ENCODE measurements at regions not wholly inside any gene's neighbourhood (a gene's known extent, or its start where the extent isn't known, plus 50 kb on each side); places are given as distances from the start of the nearest gene placed in this dataset.

DNA sequence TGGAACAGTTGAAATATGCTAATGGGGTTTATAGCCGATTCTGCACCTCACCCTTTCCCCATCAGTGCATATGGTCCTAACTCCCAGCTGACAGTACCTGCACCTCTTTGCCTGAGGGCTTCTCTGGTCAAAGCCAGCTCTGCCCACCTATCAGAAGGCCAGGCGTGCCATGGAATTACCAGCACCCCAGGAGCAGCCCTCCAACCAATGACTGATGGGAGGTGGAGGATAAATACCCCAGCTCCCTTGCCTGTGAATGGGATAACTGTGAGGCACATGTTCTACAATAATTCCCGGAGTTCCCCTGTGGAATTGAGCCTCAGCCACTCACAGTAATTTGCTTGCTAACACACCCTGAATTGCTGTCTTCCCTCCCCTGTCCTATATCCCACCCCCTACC, 572.0 kb downstream of the BCOR start:
- Histone ChIP-seq H3K9me3 (no peaks in the 10 kb centered on the region), H3K27ac (no peak overlapping the region), H3K27me3 (no peaks in the 10 kb centered on the region), H3K4me3 (no peak overlapping the region), H3K36me3 (no peaks in the 10 kb centered on the region), H3K4me1 (no peaks in the 10 kb centered on the region)
- intact Hi-C loops (cut with DNase I; ENCODE audit: low total_unique reads), result no loop called here
- DNase-seq, result no peak
- no peak for TF ChIP-seq POLR2A (IDR thresholded peaks at IDR 0.05)
- TF ChIP-seq, protein P1, sequence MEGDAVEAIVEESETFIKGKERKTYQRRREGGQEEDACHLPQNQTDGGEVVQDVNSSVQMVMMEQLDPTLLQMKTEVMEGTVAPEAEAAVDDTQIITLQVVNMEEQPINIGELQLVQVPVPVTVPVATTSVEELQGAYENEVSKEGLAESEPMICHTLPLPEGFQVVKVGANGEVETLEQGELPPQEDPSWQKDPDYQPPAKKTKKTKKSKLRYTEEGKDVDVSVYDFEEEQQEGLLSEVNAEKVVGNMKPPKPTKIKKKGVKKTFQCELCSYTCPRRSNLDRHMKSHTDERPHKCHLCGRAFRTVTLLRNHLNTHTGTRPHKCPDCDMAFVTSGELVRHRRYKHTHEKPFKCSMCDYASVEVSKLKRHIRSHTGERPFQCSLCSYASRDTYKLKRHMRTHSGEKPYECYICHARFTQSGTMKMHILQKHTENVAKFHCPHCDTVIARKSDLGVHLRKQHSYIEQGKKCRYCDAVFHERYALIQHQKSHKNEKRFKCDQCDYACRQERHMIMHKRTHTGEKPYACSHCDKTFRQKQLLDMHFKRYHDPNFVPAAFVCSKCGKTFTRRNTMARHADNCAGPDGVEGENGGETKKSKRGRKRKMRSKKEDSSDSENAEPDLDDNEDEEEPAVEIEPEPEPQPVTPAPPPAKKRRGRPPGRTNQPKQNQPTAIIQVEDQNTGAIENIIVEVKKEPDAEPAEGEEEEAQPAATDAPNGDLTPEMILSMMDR (IDR thresholded peaks at IDR 0.05), result no peak

DNA sequence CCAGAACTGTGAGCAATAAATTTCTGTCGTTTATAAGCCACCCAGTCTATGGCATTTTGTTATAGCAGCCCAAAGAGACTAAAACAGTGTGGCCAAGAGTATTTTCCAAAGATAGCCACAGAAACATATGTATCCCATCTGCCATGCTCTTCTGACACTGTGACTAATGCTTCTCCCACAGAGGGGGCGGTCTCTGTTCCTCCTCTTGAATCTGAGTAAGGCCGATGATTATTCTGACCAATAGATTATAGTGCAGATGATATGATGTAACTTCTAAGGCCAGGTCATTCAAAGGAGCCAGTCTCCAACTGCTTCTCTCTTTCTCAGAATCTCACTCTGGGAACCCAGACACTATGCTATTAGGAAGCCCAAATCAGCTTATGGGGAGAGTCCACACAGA, 570.7 kb downstream of the BCOR start:
- H3K27me3 ChIP-seq, result no peaks in the 10 kb centered on the region
- TF ChIP-seq, protein P1 (IDR thresholded peaks at IDR 0.05), result no peak
- TF ChIP-seq POLR2A (IDR thresholded peaks at IDR 0.05), result no peak
- H3K27ac ChIP-seq, result no peak overlapping the region
- no peaks in the 10 kb centered on the region for H3K9me3 ChIP-seq
- H3K4me3 ChIP-seq, result no peak overlapping the region
- H3K4me1 ChIP-seq, result no peaks in the 10 kb centered on the region
- no peaks in the 10 kb centered on the region for H3K36me3 ChIP-seq
- intact Hi-C loops (cut with DNase I; ENCODE audit: low total_unique reads), result no loop called here
- no peak for DNase-seq

DNA sequence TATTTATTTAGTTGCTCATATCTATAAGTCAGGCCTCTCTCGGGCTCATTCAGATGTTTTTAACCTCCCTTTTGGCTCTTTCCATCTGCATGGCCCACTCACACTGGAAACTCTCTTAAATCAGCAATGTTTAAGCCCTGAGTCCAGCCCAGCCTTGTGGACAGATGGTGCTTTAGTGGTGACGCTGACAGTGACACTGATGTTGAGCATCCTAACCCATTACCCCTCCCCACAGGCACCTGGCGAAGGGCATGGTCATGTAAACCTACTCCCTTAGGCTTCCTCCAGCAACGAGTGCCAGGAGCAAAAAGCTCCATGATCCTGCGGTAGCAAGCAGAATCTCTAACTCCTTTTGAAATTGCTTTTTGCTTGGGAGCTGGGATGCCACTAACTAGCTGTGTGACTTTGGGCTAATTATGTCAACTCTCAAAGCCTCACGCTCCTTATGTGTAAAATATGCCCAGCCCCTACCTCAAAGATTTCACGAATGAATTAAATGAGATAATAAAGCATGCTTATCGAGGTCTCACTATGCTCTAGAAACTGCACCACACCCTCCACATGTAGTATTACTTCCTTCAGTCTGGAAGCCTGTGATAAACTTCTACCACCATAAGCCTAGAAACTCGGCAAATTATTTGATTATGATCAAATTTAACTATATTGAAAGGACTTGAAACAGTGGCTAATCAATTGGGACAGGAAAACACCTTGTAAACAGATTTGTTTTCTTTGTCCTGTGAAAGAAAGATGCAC, 569.4 kb downstream of the BCOR start:
- H3K27me3 ChIP-seq, result no peaks in the 10 kb centered on the region
- H3K9me3 ChIP-seq, result no peaks in the 10 kb centered on the region
- DNase-seq, result no peak
- no peaks in the 10 kb centered on the region for H3K36me3 ChIP-seq
- H3K4me1 ChIP-seq, result no peaks in the 10 kb centered on the region
- no peak overlapping the region for H3K4me3 ChIP-seq
- TF ChIP-seq, protein P1 (IDR thresholded peaks at IDR 0.05), result no peak
- TF ChIP-seq POLR2A (IDR thresholded peaks at IDR 0.05), result no peak
- intact Hi-C loops (cut with DNase I; ENCODE audit: low total_unique reads), result no loop called here
- no peak overlapping the region for H3K27ac ChIP-seq

DNA sequence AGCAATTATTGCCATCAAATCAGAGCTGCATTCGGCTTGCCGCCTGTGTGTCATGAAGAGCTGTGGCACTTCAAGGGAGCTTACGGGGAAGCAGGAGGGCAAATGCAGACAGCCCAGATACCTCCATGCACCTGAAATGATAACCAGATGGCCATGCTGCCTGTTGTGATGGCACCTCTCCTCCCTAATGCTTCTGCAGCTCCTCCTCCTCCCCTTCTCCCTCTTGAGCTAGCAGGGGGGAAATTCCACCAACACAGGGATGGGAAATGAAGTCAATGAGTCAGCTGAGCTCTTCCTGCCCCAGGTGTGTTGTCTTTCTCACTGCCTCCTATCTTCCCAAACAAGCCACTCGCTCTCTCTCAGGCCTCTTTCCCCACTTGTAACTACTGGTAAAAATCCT, 565.0 kb downstream of the BCOR start:
- intact Hi-C loops (cut with DNase I; ENCODE audit: low total_unique reads), result no loop called here
- no peaks in the 10 kb centered on the region for H3K36me3 ChIP-seq
- H3K4me1 ChIP-seq, result no peaks in the 10 kb centered on the region
- H3K9me3 ChIP-seq, result no peaks in the 10 kb centered on the region
- DNase-seq, result no peak
- H3K27ac ChIP-seq, result no peak overlapping the region
- no peak for TF ChIP-seq POLR2A (IDR thresholded peaks at IDR 0.05)
- TF ChIP-seq, protein P1 (IDR thresholded peaks at IDR 0.05), result no peak
- H3K4me3 ChIP-seq, result no peak overlapping the region
- no peaks in the 10 kb centered on the region for H3K27me3 ChIP-seq

DNA sequence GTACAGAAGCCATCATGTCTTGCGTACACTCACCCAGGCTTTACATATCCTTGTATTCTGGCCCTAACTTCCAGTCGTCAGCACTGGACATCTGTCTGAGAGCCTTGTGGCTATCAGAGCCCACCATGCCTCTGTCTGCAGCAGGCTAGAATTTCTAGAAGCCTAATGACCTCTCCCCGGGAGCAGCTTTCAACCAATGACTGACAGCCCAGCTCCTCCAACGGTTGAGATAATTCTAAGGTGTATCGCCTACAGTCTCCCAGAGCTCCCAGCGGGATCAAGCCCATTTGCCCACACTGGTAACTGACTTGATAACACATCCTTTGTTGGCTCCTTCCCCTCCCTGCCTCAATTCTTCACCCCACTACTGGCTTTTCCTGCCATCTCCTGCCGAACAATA, 562.8 kb downstream of the BCOR start:
- intact Hi-C loops (cut with DNase I; ENCODE audit: low total_unique reads), result no loop called here
- Histone ChIP-seq H3K4me3 (no peak overlapping the region), H3K27ac (no peak overlapping the region)

More for the DNA sequence above, 562.8 kb downstream of the BCOR start:
- no peak for DNase-seq
- Histone ChIP-seq H3K4me1 (no peaks in the 10 kb centered on the region), H3K27me3 (no peaks in the 10 kb centered on the region), H3K9me3 (no peaks in the 10 kb centered on the region), H3K36me3 (no peaks in the 10 kb centered on the region)
- no peak for TF ChIP-seq POLR2A (IDR thresholded peaks at IDR 0.05)
- TF ChIP-seq, protein P1 (IDR thresholded peaks at IDR 0.05), result no peak

Data from uterus (tissue), 3 donors.